ENCODE measurements at regions not wholly inside any gene's neighbourhood (a gene's known extent, or its start where the extent isn't known, plus 50 kb on each side); places are given as distances from the start of the nearest gene placed in this dataset.

GRCh38 chr2:128738446-128739110 is 419.9 kb upstream of the HS6ST1 start:
- no peak overlapping the region for H3K27ac Mint-ChIP-seq
- intact Hi-C loops (cut with micrococcal nuclease) = loop anchor here (10.0 kb wide), 2 partner anchors 414 to 1106 kb away; no protein-coding TSS in a partner anchor
- CTCF ChIA-PET = no interaction called here

DNA sequence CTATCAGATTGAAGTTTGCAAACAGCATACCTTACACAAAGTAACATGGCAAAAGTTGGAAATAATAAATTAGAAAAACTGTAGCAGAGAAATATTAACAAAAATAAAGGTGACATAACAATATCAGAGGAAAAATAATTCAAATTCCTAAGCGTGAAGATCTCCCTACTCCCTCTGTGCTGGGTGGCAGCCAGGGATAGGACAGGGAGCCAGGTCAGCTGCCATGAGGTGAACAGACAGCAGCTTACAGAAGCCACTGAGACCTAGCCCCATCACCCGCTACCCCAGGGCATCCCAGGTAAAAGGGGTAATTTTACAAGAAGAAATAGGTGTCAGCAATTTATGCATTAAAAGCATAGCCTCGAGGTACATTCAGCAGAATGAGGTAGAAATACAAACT is 423.8 kb upstream of the HS6ST1 start:
- no peak overlapping the region for H3K27ac Mint-ChIP-seq
- H3K36me3 Mint-ChIP-seq = no peaks in the 10 kb centered on the region
- peaks cover 3% of the 10 kb centered on the region for H3K27me3 Mint-ChIP-seq
- intact Hi-C loops (cut with micrococcal nuclease) = no loop called here
- no peak overlapping the region for H3K4me3 Mint-ChIP-seq
- H3K9me3 Mint-ChIP-seq = no peaks in the 10 kb centered on the region
- no peak for DNase-seq
- CTCF ChIA-PET = no interaction called here
- no peaks in the 10 kb centered on the region for H3K4me1 Mint-ChIP-seq (ENCODE audit: low read depth)
- POLR2A ChIA-PET = no interaction called here

More at GRCh38 chr2:128738446-128739110, 419.9 kb upstream of the HS6ST1 start:
- H3K36me3 Mint-ChIP-seq = no peaks in the 10 kb centered on the region
- peaks cover 14% of the 10 kb centered on the region for H3K27me3 Mint-ChIP-seq
- H3K4me3 Mint-ChIP-seq = no peak overlapping the region
- no peaks in the 10 kb centered on the region for H3K9me3 Mint-ChIP-seq
- H3K4me1 Mint-ChIP-seq (ENCODE audit: low read depth) = no peaks in the 10 kb centered on the region
- POLR2A ChIA-PET = no interaction called here
- DNase-seq = no peak

- H3K9me3 Mint-ChIP-seq = no peaks in the 10 kb centered on the region
- peaks cover 1% of the 10 kb centered on the region for H3K27me3 Mint-ChIP-seq
- H3K4me3 Mint-ChIP-seq = no peak overlapping the region
- no peak overlapping the region for H3K27ac Mint-ChIP-seq
- intact Hi-C loops (cut with micrococcal nuclease) = no loop called here
- ChIA-PET CTCF (interaction anchor here (1.2 kb wide), 1 partner anchor 10 kb away, joined by 5 read pairs; no protein-coding TSS in a partner anchor), POLR2A (no interaction called here)
- no peak for DNase-seq
- no peaks in the 10 kb centered on the region for H3K4me1 Mint-ChIP-seq (ENCODE audit: low read depth)
- H3K36me3 Mint-ChIP-seq = no peaks in the 10 kb centered on the region
Measured at GRCh38 chr2:128745946-128746345, 427.3 kb upstream of the HS6ST1 start.

DNA sequence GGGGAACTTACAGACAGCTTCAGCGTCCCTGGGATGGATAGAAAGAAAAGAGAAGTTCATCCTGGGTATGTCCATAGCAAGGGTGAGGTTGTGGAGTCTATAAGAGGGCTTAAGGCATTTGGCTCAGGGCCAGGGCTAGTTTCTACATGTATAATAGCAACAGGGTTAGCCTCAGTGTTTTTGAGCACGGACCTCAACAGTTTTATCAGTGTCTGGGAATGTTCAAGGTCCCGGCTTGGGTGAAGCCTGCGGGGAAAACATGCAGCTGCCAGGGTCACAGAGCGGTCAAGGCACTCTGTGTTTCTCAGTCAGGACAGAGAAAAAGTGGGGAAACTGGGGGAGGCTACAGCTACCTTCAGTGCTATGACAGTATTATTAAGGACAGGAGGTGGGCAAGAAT is 427.7 kb upstream of the HS6ST1 start:
- Mint-ChIP-seq H3K36me3 (no peaks in the 10 kb centered on the region), H3K27ac (no peak overlapping the region), H3K4me1 (ENCODE audit: low read depth) (no peaks in the 10 kb centered on the region), H3K27me3 (peaks cover 1% of the 10 kb centered on the region), H3K9me3 (no peaks in the 10 kb centered on the region), H3K4me3 (no peak overlapping the region)
- DNase-seq = no peak
- ChIA-PET POLR2A (no interaction called here), CTCF (no interaction called here)
- intact Hi-C loops (cut with micrococcal nuclease) = no loop called here

GRCh38 chr2:128748336-128748735 is 429.7 kb upstream of the HS6ST1 start:
- Mint-ChIP-seq H3K27ac (no peak overlapping the region), H3K27me3 (peaks cover 6% of the 10 kb centered on the region), H3K9me3 (no peaks in the 10 kb centered on the region), H3K36me3 (no peaks in the 10 kb centered on the region), H3K4me1 (ENCODE audit: low read depth) (no peaks in the 10 kb centered on the region), H3K4me3 (no peak overlapping the region)
- ChIA-PET CTCF (no interaction called here), POLR2A (no interaction called here)
- DNase-seq = no peak
- intact Hi-C loops (cut with micrococcal nuclease) = no loop called here

- ChIA-PET CTCF (no interaction called here), POLR2A (no interaction called here)
- Mint-ChIP-seq H3K9me3 (no peaks in the 10 kb centered on the region), H3K27me3 (peaks cover 8% of the 10 kb centered on the region), H3K4me1 (ENCODE audit: low read depth) (no peaks in the 10 kb centered on the region), H3K27ac (no peak overlapping the region), H3K36me3 (no peaks in the 10 kb centered on the region), H3K4me3 (no peak overlapping the region)
- DNase-seq = no peak
- intact Hi-C loops (cut with micrococcal nuclease) = no loop called here
Measured at GRCh38 chr2:128748835-128749605, 430.4 kb upstream of the HS6ST1 start.

DNA sequence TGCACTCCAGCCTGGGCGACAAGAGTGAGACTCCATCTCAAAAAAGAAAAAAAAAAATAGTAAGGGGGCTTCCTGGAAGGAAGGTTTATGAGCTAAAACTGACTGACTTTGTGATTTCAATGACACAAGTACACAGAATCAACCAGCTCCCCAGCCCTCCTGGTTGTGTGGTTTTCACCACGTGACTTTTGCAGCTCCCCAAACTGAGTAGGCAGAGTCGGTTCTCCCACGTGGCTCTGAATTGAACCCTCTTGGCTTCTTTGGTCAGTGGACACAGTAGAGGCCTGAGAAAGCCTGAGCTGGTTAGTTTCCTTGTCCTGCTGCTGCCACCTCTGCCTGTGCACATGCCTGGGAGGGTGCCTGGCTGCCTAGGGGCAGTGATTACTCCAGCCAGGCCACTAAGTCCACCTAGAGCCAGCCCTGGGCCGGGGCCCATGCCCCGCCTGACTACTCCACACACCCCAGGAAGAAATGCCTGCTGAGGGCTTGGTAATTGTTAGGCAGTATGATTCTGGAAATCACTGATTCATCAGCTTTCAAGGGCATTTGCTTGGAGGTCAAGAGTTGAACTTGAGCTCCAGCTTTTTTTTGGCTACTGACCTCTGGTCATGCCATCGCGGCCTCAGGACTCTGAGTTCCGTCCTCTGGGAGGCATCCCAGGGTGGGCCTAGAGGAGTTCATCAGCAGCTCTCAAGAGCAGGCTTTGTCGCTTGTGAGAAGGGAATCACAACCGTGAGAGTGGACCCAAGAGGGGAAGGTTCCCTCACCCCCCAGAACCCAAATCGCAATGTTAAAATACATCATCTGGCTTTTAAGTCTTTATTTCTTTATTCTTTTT is 431.9 kb upstream of the HS6ST1 start:
- H3K4me1 Mint-ChIP-seq (ENCODE audit: low read depth) = no peaks in the 10 kb centered on the region
- intact Hi-C loops (cut with micrococcal nuclease) = no loop called here
- no peaks in the 10 kb centered on the region for H3K36me3 Mint-ChIP-seq
- CTCF ChIA-PET = interaction anchor here (0.9 kb wide), 1 partner anchor 11 kb away, joined by 3 read pairs; no protein-coding TSS in a partner anchor
- H3K27me3 Mint-ChIP-seq = peaks cover 8% of the 10 kb centered on the region
- DNase-seq = no peak
- H3K9me3 Mint-ChIP-seq = no peaks in the 10 kb centered on the region
- POLR2A ChIA-PET = no interaction called here
- no peak overlapping the region for H3K4me3 Mint-ChIP-seq
- no peak overlapping the region for H3K27ac Mint-ChIP-seq

DNA sequence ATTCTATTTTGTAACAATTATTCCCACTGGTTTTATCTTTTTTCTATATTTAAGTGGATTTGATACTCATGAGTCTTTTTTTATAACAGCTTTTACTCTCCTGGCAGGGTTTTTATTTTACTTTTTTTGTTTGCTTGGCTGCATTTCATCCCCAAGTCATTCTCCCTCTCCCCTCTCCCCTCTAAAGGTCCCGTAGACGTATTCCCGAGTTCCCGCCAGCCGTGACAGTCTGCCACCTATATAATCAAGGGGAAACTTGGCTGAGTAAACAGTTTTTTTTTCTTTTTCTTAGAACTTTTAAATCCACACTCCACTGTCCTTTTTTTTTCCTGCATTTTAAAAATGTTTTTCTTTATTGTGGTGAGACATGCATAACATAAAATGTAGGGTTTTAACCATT is 433.1 kb upstream of the HS6ST1 start:
- intact Hi-C loops (cut with micrococcal nuclease) = no loop called here
- no peaks in the 10 kb centered on the region for H3K36me3 Mint-ChIP-seq
- H3K9me3 Mint-ChIP-seq = no peaks in the 10 kb centered on the region
- no peak overlapping the region for H3K27ac Mint-ChIP-seq
- no peaks in the 10 kb centered on the region for H3K4me1 Mint-ChIP-seq (ENCODE audit: low read depth)
- H3K4me3 Mint-ChIP-seq = no peak overlapping the region
- POLR2A ChIA-PET = no interaction called here
- no peak for DNase-seq
- peaks cover 9% of the 10 kb centered on the region for H3K27me3 Mint-ChIP-seq
- CTCF ChIA-PET = no interaction called here

DNA sequence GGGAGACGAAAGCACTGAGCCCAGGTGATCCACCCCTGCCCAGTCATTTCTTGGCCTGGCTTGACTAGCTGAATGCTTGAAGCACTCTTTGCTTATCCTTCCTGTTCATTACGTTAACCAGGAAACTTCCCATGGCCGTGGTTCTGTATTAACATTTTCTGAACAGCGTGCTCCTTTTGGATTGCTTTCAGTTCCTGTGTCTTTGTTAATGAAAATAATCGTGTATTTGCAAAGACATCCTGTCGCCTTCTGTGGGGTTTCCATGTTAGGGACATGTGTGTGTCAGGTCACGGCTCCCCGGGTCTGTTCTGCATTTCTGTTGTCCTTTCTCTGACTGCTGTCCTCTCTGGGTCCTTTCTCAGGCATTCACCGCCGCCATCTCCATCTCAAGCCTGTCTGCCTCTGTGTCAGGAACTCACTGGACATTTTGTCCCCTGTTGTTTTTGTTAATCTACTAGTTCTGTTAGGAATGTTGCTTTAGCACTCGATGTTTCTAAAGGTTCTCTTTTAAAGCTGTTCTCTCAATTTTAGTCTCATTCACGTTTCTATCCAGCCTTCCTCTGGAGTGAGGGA is 434.1 kb upstream of the HS6ST1 start:
- POLR2A ChIA-PET = no interaction called here
- Mint-ChIP-seq H3K4me1 (ENCODE audit: low read depth) (no peaks in the 10 kb centered on the region), H3K27ac (no peak overlapping the region), H3K9me3 (no peaks in the 10 kb centered on the region), H3K36me3 (no peaks in the 10 kb centered on the region), H3K27me3 (peaks cover 9% of the 10 kb centered on the region), H3K4me3 (no peak overlapping the region)
- intact Hi-C loops (cut with micrococcal nuclease) = no loop called here
- CTCF ChIA-PET = interaction anchor here (0.6 to 0.7 kb wide), 3 partner anchors 15 to 113 kb away, joined by 3 to 4 read pairs (median 3); no protein-coding TSS in a partner anchor
- DNase-seq = no peak

GRCh38 chr2:128753321-128753720 is 434.7 kb upstream of the HS6ST1 start:
- no peak for DNase-seq
- no peaks in the 10 kb centered on the region for H3K4me1 Mint-ChIP-seq (ENCODE audit: low read depth)
- no peak overlapping the region for H3K27ac Mint-ChIP-seq
- intact Hi-C loops (cut with micrococcal nuclease) = no loop called here
- ChIA-PET POLR2A (no interaction called here), CTCF (interaction anchor here (0.6 to 1.5 kb wide), 3 partner anchors 14 to 113 kb away, joined by 3 to 5 read pairs (median 4); no protein-coding TSS in a partner anchor)
- H3K36me3 Mint-ChIP-seq = no peaks in the 10 kb centered on the region
- H3K27me3 Mint-ChIP-seq = peaks cover 9% of the 10 kb centered on the region
- H3K4me3 Mint-ChIP-seq = no peak overlapping the region
- H3K9me3 Mint-ChIP-seq = no peaks in the 10 kb centered on the region

DNA sequence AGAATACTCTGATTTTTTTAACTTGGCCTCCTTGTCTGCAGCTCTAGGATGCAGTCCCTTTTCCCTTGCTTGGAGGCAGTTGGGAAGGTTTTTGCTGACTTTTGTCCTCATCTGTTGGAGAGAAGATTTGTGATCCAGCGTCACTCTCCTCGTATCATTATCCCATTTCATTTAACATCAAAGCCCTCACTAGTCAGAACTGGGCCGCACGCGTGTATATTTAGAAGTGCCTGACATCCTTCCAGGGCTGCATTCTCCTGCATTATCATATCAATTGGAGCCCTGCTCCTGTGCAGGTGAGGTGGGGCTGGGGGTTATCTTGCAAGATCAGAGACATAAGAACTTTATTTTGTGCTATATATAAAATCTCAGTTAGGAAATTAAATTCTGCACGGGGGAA is 435.1 kb upstream of the HS6ST1 start:
- intact Hi-C loops (cut with micrococcal nuclease) = no loop called here
- CTCF ChIA-PET = interaction anchor here (0.7 to 1.5 kb wide), 2 partner anchors 14 to 17 kb away, joined by 3 to 5 read pairs; no protein-coding TSS in a partner anchor

GRCh38 chr2:128754246-128754724 is 435.6 kb upstream of the HS6ST1 start:
- Mint-ChIP-seq H3K27ac (no peak overlapping the region), H3K9me3 (no peaks in the 10 kb centered on the region), H3K36me3 (no peaks in the 10 kb centered on the region), H3K4me1 (ENCODE audit: low read depth) (no peaks in the 10 kb centered on the region), H3K4me3 (no peak overlapping the region), H3K27me3 (peaks cover 9% of the 10 kb centered on the region)
- intact Hi-C loops (cut with micrococcal nuclease) = no loop called here
- CTCF ChIA-PET = interaction anchor here (1.5 kb wide), 1 partner anchor 18 kb away, joined by 5 read pairs; no protein-coding TSS in a partner anchor
- POLR2A ChIA-PET = no interaction called here
- no peak for DNase-seq

More for the DNA sequence above, 435.1 kb upstream of the HS6ST1 start:
- no peak for DNase-seq
- Mint-ChIP-seq H3K9me3 (no peaks in the 10 kb centered on the region), H3K27me3 (peaks cover 9% of the 10 kb centered on the region), H3K4me3 (no peak overlapping the region), H3K27ac (no peak overlapping the region), H3K4me1 (ENCODE audit: low read depth) (no peaks in the 10 kb centered on the region), H3K36me3 (no peaks in the 10 kb centered on the region)
- POLR2A ChIA-PET = no interaction called here

All from activated CD4-positive, alpha-beta memory T cell treated with anti-CD3 and anti-CD28 coated beads for 36 hours (primary cell).